Endothelial cell (in vitro differentiated cells): ENCODE measurements at regions not wholly inside any gene's neighbourhood (a gene's known extent, or its start where the extent isn't known, plus 50 kb on each side); places are given as distances from the start of the nearest gene placed in this dataset.

Experiments used
- DNase-seq: peaks from one replicate; pipeline ENCODE4 v3.0.0; 2021; ENCODE audit warnings: low spot score
- H3K27ac Mint-ChIP-seq: one replicate; pipeline ENCODE4 v1.8.0; 2021; ENCODE audit warnings: mixed read lengths, inconsistent platforms; ENCODE audit not compliant: unreplicated experiment
- H3K27me3 Mint-ChIP-seq: one replicate; pipeline ENCODE4 v1.8.0; 2021; ENCODE audit warnings: mild to moderate bottlenecking, moderate library complexity, mixed read lengths, inconsistent platforms; ENCODE audit not compliant: unreplicated experiment
- H3K36me3 Mint-ChIP-seq: one replicate; pipeline ENCODE4 v1.8.0; 2021; ENCODE audit warnings: mild to moderate bottlenecking, low read depth, mixed read lengths, inconsistent platforms; ENCODE audit not compliant: unreplicated experiment
- H3K4me1 Mint-ChIP-seq: one replicate; pipeline ENCODE4 v1.8.0; 2021; ENCODE audit warnings: mild to moderate bottlenecking, mixed read lengths, inconsistent platforms; ENCODE audit not compliant: unreplicated experiment
- H3K4me3 Mint-ChIP-seq: one replicate; pipeline ENCODE4 v1.8.0; 2021; ENCODE audit warnings: mild to moderate bottlenecking, mixed read lengths, inconsistent platforms; ENCODE audit not compliant: unreplicated experiment
- H3K9me3 Mint-ChIP-seq: one replicate; pipeline ENCODE4 v1.8.0; 2021; ENCODE audit warnings: mixed read lengths, inconsistent platforms; ENCODE audit not compliant: unreplicated experiment
- TF ChIP-seq, protein P1 (sequence below): fragments of 200-600 bp; sonication (generic); IDR thresholded peaks from one replicate; pipeline ENCODE4 v1.5.0; 2021; ENCODE audit warnings: antibody characterized with exemption; ENCODE audit not compliant: unreplicated experiment

DNA sequence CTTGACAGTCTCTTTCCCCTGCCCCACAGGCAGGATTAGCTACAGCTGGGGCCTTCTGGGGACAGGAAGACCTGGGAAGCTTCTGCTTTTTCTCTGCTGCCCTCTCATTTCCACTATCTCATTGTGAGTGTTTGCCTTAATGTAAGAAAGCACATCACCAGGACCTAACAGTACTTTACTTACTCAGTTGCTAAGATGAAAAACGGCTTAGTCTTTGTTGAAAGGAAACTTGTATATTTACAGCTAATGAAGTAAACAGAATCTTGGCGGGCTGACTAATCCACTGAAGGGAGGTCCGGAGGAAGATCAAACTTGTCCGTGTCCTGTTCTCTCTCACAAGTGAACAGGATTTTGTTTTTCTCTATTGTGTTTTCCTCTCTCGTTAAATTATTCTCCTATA lies 128.6 kb downstream of the SOD2 start:
- Mint-ChIP-seq H3K27ac (no peak overlapping the region), H3K36me3 (no peaks in the 10 kb centered on the region), H3K27me3 (peaks cover 2% of the 10 kb centered on the region), H3K4me3 (no peak overlapping the region), H3K9me3 (no peaks in the 10 kb centered on the region), H3K4me1 (no peaks in the 10 kb centered on the region)
- TF ChIP-seq, protein P1, sequence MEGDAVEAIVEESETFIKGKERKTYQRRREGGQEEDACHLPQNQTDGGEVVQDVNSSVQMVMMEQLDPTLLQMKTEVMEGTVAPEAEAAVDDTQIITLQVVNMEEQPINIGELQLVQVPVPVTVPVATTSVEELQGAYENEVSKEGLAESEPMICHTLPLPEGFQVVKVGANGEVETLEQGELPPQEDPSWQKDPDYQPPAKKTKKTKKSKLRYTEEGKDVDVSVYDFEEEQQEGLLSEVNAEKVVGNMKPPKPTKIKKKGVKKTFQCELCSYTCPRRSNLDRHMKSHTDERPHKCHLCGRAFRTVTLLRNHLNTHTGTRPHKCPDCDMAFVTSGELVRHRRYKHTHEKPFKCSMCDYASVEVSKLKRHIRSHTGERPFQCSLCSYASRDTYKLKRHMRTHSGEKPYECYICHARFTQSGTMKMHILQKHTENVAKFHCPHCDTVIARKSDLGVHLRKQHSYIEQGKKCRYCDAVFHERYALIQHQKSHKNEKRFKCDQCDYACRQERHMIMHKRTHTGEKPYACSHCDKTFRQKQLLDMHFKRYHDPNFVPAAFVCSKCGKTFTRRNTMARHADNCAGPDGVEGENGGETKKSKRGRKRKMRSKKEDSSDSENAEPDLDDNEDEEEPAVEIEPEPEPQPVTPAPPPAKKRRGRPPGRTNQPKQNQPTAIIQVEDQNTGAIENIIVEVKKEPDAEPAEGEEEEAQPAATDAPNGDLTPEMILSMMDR = no peak
- DNase-seq = no peak

GRCh38 chr6:159557031-159557430 lies 136.0 kb downstream of the SOD2 start:
- Mint-ChIP-seq H3K4me3 (no peak overlapping the region), H3K27me3 (no peaks in the 10 kb centered on the region), H3K36me3 (no peaks in the 10 kb centered on the region), H3K9me3 (no peaks in the 10 kb centered on the region), H3K27ac (no peak overlapping the region), H3K4me1 (peaks cover 5% of the 10 kb centered on the region)
- TF ChIP-seq, protein P1 = no peak
- DNase-seq = no peak

DNA sequence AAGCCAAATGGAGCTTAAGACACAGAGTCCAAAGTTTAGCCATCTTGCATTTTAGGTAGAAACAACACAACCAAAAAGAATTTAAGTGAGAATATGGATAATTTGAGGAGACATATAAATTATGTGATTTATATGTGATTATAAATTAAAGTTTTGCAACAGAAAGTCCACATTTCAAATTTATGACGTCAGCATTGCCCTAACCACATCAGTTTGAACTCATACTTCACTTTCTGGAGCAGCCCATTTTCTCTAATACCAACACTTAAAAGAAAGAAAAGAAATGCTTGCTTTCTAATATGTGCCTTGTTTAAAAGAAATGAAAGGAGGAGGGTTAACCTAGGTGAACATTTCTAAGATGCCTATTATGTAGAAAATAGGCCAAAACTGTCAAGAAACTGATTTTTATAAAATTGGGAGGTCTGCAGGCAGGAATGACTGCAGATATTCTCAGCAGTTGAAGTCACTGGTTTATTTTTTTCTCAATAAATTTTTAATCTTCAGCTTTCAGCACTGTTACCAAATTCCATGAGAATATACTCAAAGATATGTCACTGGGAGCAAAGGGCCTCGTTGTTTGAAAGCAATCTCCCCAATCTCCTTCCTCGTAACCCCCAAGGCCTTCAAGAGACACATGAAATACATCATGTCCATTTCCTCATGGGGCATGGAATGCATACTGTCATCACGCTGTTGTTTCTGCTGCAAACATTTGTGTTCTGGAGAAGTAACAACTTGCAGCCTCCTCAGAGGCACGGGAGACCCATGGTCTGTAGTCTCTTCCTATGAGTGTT lies 137.8 kb downstream of the SOD2 start:
- H3K4me1 Mint-ChIP-seq = peaks cover 5% of the 10 kb centered on the region
- H3K27ac Mint-ChIP-seq = no peak overlapping the region
- no peaks in the 10 kb centered on the region for H3K36me3 Mint-ChIP-seq
- H3K27me3 Mint-ChIP-seq = no peaks in the 10 kb centered on the region
- no peak for DNase-seq
- no peaks in the 10 kb centered on the region for H3K9me3 Mint-ChIP-seq
- H3K4me3 Mint-ChIP-seq = no peak overlapping the region
- TF ChIP-seq, protein P1 = no peak

GRCh38 chr6:159541296-159541695 lies 151.7 kb downstream of the SOD2 start:
- H3K4me3 Mint-ChIP-seq = no peak overlapping the region
- H3K27ac Mint-ChIP-seq = no peak overlapping the region
- H3K36me3 Mint-ChIP-seq = no peaks in the 10 kb centered on the region
- DNase-seq = no peak
- no peaks in the 10 kb centered on the region for H3K9me3 Mint-ChIP-seq
- TF ChIP-seq, protein P1 = no peak
- H3K4me1 Mint-ChIP-seq = no peaks in the 10 kb centered on the region
- no peaks in the 10 kb centered on the region for H3K27me3 Mint-ChIP-seq

DNA sequence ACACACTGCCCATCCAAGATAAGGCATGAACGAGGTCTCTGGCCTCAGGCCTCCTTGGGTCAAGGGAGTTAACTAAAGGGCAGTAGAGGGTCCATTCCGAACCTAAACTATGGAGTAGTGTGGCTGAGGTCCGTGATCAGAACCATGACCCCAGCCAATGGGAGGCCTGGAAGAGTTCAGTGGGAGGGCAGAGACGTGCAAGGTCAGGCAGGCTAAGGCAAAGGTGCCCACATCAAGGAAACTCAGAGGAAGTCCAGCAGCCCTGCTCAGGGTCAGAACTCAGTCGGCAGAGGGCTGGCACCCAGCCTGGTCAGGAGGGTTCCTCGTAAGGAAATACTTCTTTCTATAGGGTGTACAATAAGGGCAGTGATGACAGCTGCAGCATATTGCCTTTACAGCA lies 152.2 kb downstream of the SOD2 start:
- Mint-ChIP-seq H3K4me3 (no peak overlapping the region), H3K4me1 (no peaks in the 10 kb centered on the region), H3K27ac (no peak overlapping the region), H3K36me3 (no peaks in the 10 kb centered on the region), H3K27me3 (no peaks in the 10 kb centered on the region), H3K9me3 (no peaks in the 10 kb centered on the region)
- TF ChIP-seq, protein P1 = no peak
- DNase-seq = no peak
